OCI-LY3 (cell line): ENCODE measurements at regions not wholly inside any gene's neighbourhood (a gene's known extent, or its start where the extent isn't known, plus 50 kb on each side); places are given as distances from the start of the nearest gene placed in this dataset.

Source experiments
- H2AFZ ChIP-seq: fragments of 200-600, 300-600 bp; shearing (Covaris generic); 2 replicates; pipeline ENCODE4 v1.6.0; 2014; ENCODE audit warnings: antibody characterized with exemption, low read depth, low read length
- H3K27ac ChIP-seq: fragments of 200-600, 300-600 bp; sonication (generic); 2 replicates; pipeline ENCODE4 v1.5.1; 2014; ENCODE audit warnings: mild to moderate bottlenecking, low read length, moderate library complexity, mixed read lengths
- H3K27me3 ChIP-seq: fragments of 200-600, 300-600 bp; sonication (generic); 2 replicates; pipeline ENCODE4 v1.6.1; 2014; ENCODE audit warnings: low read depth, low read length, mixed read lengths
- H3K36me3 ChIP-seq: fragments of 200-600, 300-600 bp; sonication (generic); replicated peaks from 2 replicates; pipeline ENCODE3; 2014; ENCODE audit warnings: low read depth, low read length, mixed read lengths
- H3K4me1 ChIP-seq: fragments of 300-600, 200-600 bp; sonication (generic); 2 replicates; pipeline ENCODE4 v1.6.1; 2014; ENCODE audit warnings: low read length, mixed read lengths
- H3K4me2 ChIP-seq: fragments of 200-600, 300-600 bp; sonication (generic); 2 replicates; pipeline ENCODE4 v1.6.1; 2014; ENCODE audit warnings: low read length, mixed read lengths
- H3K4me3 ChIP-seq: fragments of 300-600, 200-600 bp; sonication (generic); 2 replicates; pipeline ENCODE4 v1.5.1; 2014; ENCODE audit warnings: antibody characterized with exemption, mild to moderate bottlenecking, low read length, moderate library complexity
- H3K79me2 ChIP-seq: fragments of 300-600, 200-600 bp; shearing (Covaris generic); 2 replicates; pipeline ENCODE4 v1.6.1; 2014; ENCODE audit warnings: mild to moderate bottlenecking, low read length, mixed read lengths
- H3K9ac ChIP-seq: fragments of 300-600, 200-600 bp; shearing (Covaris generic); 2 replicates; pipeline ENCODE4 v1.6.0; 2014; ENCODE audit warnings: mild to moderate bottlenecking, low read length, moderate library complexity
- H3K9me3 ChIP-seq: fragments of 200-600, 300-600 bp; shearing (Covaris generic); 2 replicates; pipeline ENCODE4 v1.6.1; 2014; ENCODE audit warnings: low read length, mixed read lengths; ENCODE audit not compliant: insufficient read depth
- H4K20me1 ChIP-seq: fragments of 200-600, 300-600 bp; sonication (generic); 2 replicates; pipeline ENCODE4 v1.6.1; 2016; ENCODE audit warnings: low read length, mixed read lengths; ENCODE audit not compliant: insufficient read depth
- EZH2phosphoT487 ChIP-seq: fragments of 200-600 bp; shearing (Covaris generic); IDR thresholded peaks from 2 replicates; pipeline ENCODE4 v1.6.1; 2018; ENCODE audit warnings: antibody characterized with exemption, mixed run types, low read depth
- TF ChIP-seq, protein P1 (sequence below): fragments of 200-600, 300-600 bp; sonication (generic); IDR thresholded peaks from 2 replicates; pipeline ENCODE4 v1.5.1; 2014; ENCODE audit warnings: antibody characterized with exemption, low read length, low read depth

- H2AFZ ChIP-seq = no peak overlapping the region
- H3K4me3 ChIP-seq = no peak overlapping the region
- no peaks in the 10 kb centered on the region for H3K36me3 ChIP-seq
- H3K27ac ChIP-seq = no peak overlapping the region
- H3K27me3 ChIP-seq = no peaks in the 10 kb centered on the region
- TF ChIP-seq, protein P1, sequence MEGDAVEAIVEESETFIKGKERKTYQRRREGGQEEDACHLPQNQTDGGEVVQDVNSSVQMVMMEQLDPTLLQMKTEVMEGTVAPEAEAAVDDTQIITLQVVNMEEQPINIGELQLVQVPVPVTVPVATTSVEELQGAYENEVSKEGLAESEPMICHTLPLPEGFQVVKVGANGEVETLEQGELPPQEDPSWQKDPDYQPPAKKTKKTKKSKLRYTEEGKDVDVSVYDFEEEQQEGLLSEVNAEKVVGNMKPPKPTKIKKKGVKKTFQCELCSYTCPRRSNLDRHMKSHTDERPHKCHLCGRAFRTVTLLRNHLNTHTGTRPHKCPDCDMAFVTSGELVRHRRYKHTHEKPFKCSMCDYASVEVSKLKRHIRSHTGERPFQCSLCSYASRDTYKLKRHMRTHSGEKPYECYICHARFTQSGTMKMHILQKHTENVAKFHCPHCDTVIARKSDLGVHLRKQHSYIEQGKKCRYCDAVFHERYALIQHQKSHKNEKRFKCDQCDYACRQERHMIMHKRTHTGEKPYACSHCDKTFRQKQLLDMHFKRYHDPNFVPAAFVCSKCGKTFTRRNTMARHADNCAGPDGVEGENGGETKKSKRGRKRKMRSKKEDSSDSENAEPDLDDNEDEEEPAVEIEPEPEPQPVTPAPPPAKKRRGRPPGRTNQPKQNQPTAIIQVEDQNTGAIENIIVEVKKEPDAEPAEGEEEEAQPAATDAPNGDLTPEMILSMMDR = no peak
- no peak for TF ChIP-seq EZH2phosphoT487
- H3K9me3 ChIP-seq = no peaks in the 10 kb centered on the region
- no peak overlapping the region for H3K9ac ChIP-seq
- no peak overlapping the region for H3K4me2 ChIP-seq
- H3K79me2 ChIP-seq = no peaks in the 10 kb centered on the region
- H4K20me1 ChIP-seq = no peaks in the 10 kb centered on the region
- no peaks in the 10 kb centered on the region for H3K4me1 ChIP-seq
Measured at GRCh38 chr5:155239803-155240202, 226.2 kb downstream of the KIF4B start.

GRCh38 chr5:155250596-155250995, 237.0 kb downstream of the KIF4B start:
- TF ChIP-seq, protein P1 = no peak
- TF ChIP-seq EZH2phosphoT487 = no peak
- H3K4me2 ChIP-seq = no peak overlapping the region
- H3K79me2 ChIP-seq = no peaks in the 10 kb centered on the region
- no peak overlapping the region for H2AFZ ChIP-seq
- H3K9ac ChIP-seq = no peak overlapping the region
- H3K27me3 ChIP-seq = no peaks in the 10 kb centered on the region
- H3K27ac ChIP-seq = no peak overlapping the region
- no peaks in the 10 kb centered on the region for H3K9me3 ChIP-seq
- no peaks in the 10 kb centered on the region for H4K20me1 ChIP-seq
- no peak overlapping the region for H3K4me3 ChIP-seq
- peaks cover 14% of the 10 kb centered on the region for H3K4me1 ChIP-seq
- no peaks in the 10 kb centered on the region for H3K36me3 ChIP-seq

GRCh38 chr5:155252025-155252424, 238.5 kb downstream of the KIF4B start:
- Histone ChIP-seq H3K9me3 (no peaks in the 10 kb centered on the region), H3K4me3 (no peak overlapping the region), H3K9ac (no peak overlapping the region), H3K27ac (no peak overlapping the region), H2AFZ (no peak overlapping the region), H3K79me2 (no peaks in the 10 kb centered on the region), H3K27me3 (no peaks in the 10 kb centered on the region), H3K36me3 (no peaks in the 10 kb centered on the region), H4K20me1 (no peaks in the 10 kb centered on the region), H3K4me1 (peaks cover 10% of the 10 kb centered on the region), H3K4me2 (no peak overlapping the region)
- TF ChIP-seq, protein P1 = no peak
- TF ChIP-seq EZH2phosphoT487 = no peak

DNA sequence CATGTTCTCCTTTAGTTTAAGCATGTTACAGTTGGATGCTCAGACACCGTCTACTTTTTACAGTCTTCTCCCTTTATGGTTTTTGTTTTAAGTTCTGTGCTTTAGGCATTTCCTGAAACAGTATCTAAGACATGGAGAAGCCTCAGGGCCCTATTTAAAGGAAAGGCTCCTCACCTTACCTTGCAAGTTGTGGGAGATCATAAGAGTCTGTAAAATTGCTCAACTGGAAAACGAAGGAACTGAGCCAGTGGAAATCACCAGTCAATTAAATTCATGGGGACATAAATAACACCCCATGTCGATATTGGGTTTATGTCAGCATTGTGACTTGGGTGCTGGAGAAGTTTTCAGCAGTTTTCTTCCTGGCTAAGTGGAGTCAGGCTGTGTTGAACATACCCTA, 239.2 kb downstream of the KIF4B start:
- Histone ChIP-seq H3K4me2 (no peak overlapping the region), H3K79me2 (no peaks in the 10 kb centered on the region), H4K20me1 (no peaks in the 10 kb centered on the region), H3K27me3 (no peaks in the 10 kb centered on the region), H2AFZ (no peak overlapping the region), H3K27ac (no peak overlapping the region), H3K4me1 (peaks cover 10% of the 10 kb centered on the region), H3K36me3 (no peaks in the 10 kb centered on the region), H3K9ac (no peak overlapping the region), H3K4me3 (no peak overlapping the region), H3K9me3 (no peaks in the 10 kb centered on the region)
- TF ChIP-seq EZH2phosphoT487 = no peak
- TF ChIP-seq, protein P1 = no peak
